GM12892 (cell line): ENCODE measurements at regions not wholly inside any gene's neighbourhood (a gene's known extent, or its start where the extent isn't known, plus 50 kb on each side); places are given as distances from the start of the nearest gene placed in this dataset.

Source experiments
- DNase-seq: peaks from one replicate; pipeline ENCODE4 v3.0.0; 2011; ENCODE audit not compliant: insufficient read length
- FAIRE-seq: peaks from 2 replicates; lab custom pipeline; 2011; peaks lifted over from hg19 to GRCh38; lab: Jason Lieb, UNC
- POLR2A ChIP-seq: IDR thresholded peaks from 2 replicates; pipeline ENCODE4 v1.6.1; 2011; ENCODE audit warnings: low read depth, low read length, control low read depth
- POLR2AphosphoS5 ChIP-seq: IDR thresholded peaks from 2 replicates; pipeline ENCODE4 v1.6.1; 2011; ENCODE audit warnings: low read depth, low read length, control low read depth
- TAF1 ChIP-seq: IDR thresholded peaks from 2 replicates; pipeline ENCODE4 v1.6.1; 2011; ENCODE audit warnings: low read depth, mild to moderate bottlenecking, control low read depth, low read length, borderline replicate concordance

GRCh38 chr3:111366515-111366914 lies 175.5 kb upstream of the CD96 start:
- DNase-seq: no peak
- FAIRE-seq: no peak
- no peak for TF ChIP-seq POLR2AphosphoS5

- TF ChIP-seq TAF1: no peak
- no peak for TF ChIP-seq POLR2AphosphoS5
- no peak for TF ChIP-seq POLR2A
- FAIRE-seq (no peak), DNase-seq (no peak)
These were observed 173.9 kb upstream of the CD96 start for GRCh38 chr3:111368056-111368455.

GRCh38 chr3:111369958-111370357 lies 172.0 kb upstream of the CD96 start:
- no peak for FAIRE-seq
- TF ChIP-seq POLR2A (no peak), TAF1 (no peak), POLR2AphosphoS5 (no peak)
- no peak for DNase-seq

GRCh38 chr3:111373239-111373638 lies 168.8 kb upstream of the CD96 start:
- DNase-seq (no peak), FAIRE-seq (no peak)
- TF ChIP-seq POLR2AphosphoS5 (no peak), TAF1 (no peak), POLR2A (no peak)

- FAIRE-seq: no peak
- DNase-seq: no peak
- no peak for TF ChIP-seq POLR2AphosphoS5
- no peak for TF ChIP-seq TAF1
- no peak for TF ChIP-seq POLR2A
These were observed 168.1 kb upstream of the CD96 start for GRCh38 chr3:111373861-111374260.

- TF ChIP-seq POLR2A: no peak
- TF ChIP-seq TAF1: no peak
- TF ChIP-seq POLR2AphosphoS5: no peak
- no peak for DNase-seq
- FAIRE-seq: peak; percentile 50
These were observed 156.0 kb upstream of the CD96 start for GRCh38 chr3:111385971-111386495.

GRCh38 chr3:111392894-111393398 lies 149.1 kb upstream of the CD96 start:
- DNase-seq: no peak
- no peak for TF ChIP-seq TAF1
- no peak for TF ChIP-seq POLR2AphosphoS5
- TF ChIP-seq POLR2A: no peak
- FAIRE-seq: no peak

- no peak for DNase-seq
- TF ChIP-seq POLR2AphosphoS5 (no peak), POLR2A (no peak), TAF1 (no peak)
- no peak for FAIRE-seq
These were observed 129.3 kb upstream of the CD96 start for GRCh38 chr3:111412656-111413055.

GRCh38 chr3:111414531-111414930 lies 127.5 kb upstream of the CD96 start:
- DNase-seq (no peak), FAIRE-seq (no peak)
- TF ChIP-seq POLR2AphosphoS5 (no peak), TAF1 (no peak)

- FAIRE-seq: no peak
- TF ChIP-seq TAF1: no peak
- no peak for TF ChIP-seq POLR2A
- no peak for TF ChIP-seq POLR2AphosphoS5
- no peak for DNase-seq
These were observed 127.0 kb upstream of the CD96 start for GRCh38 chr3:111415018-111415417.

GRCh38 chr3:111418391-111418790 lies 123.6 kb upstream of the CD96 start:
- no peak for DNase-seq
- FAIRE-seq: no peak
- TF ChIP-seq TAF1: no peak
- no peak for TF ChIP-seq POLR2AphosphoS5
- TF ChIP-seq POLR2A: no peak

- FAIRE-seq (no peak), DNase-seq (no peak)
- TF ChIP-seq POLR2A: no peak
- no peak for TF ChIP-seq POLR2AphosphoS5
- TF ChIP-seq TAF1: no peak
These were observed 113.7 kb upstream of the CD96 start for GRCh38 chr3:111428301-111428700.
